Testis (tissue), 2 donors: ENCODE measurements at regions not wholly inside any gene's neighbourhood (a gene's known extent, or its start where the extent isn't known, plus 50 kb on each side); places are given as distances from the start of the nearest gene placed in this dataset.

ENCODE experiments used
- CTCF ChIP-seq, 3 experiments: fragments of 450-650 bp in 2 of 3; fragments of 200-600 bp in 1 of 3; sonication (generic) in 1 of 3; IDR thresholded peaks; one replicate each; pipeline ENCODE4 v1.5.1; 2016 to 2019; ENCODE audit warnings: antibody characterized with exemption in 3 of 3, mild to moderate bottlenecking in 2 of 3, moderate library complexity in 1 of 3
- POLR2A ChIP-seq: fragments of 450-650 bp; IDR thresholded peaks from one replicate; pipeline ENCODE4 v1.6.1; 2017; ENCODE audit warnings: antibody characterized with exemption, mild to moderate bottlenecking, moderate library complexity

GRCh38 chr15:96505014-96505413 lies 174.5 kb downstream of the NR2F2 start:
- no peak for TF ChIP-seq CTCF (IDR thresholded peaks at IDR 0.05)
- no peak for TF ChIP-seq POLR2A
